CD4-positive, alpha-beta T cell treated with Interleukin-1 beta for 1 hour (primary cell): ENCODE measurements at regions not wholly inside any gene's neighbourhood (a gene's known extent, or its start where the extent isn't known, plus 50 kb on each side); places are given as distances from the start of the nearest gene placed in this dataset.
"Not testable (repeated sequence)": the region's sequence is repeated elsewhere in the genome, so short reads cannot be mapped to it uniquely, and the experiment has no call there.

Experiments used
- DNase-seq, 2 donors: peaks; one replicate each; pipeline ENCODE4 v3.0.0-alpha.2; 2020 to 2022

DNA sequence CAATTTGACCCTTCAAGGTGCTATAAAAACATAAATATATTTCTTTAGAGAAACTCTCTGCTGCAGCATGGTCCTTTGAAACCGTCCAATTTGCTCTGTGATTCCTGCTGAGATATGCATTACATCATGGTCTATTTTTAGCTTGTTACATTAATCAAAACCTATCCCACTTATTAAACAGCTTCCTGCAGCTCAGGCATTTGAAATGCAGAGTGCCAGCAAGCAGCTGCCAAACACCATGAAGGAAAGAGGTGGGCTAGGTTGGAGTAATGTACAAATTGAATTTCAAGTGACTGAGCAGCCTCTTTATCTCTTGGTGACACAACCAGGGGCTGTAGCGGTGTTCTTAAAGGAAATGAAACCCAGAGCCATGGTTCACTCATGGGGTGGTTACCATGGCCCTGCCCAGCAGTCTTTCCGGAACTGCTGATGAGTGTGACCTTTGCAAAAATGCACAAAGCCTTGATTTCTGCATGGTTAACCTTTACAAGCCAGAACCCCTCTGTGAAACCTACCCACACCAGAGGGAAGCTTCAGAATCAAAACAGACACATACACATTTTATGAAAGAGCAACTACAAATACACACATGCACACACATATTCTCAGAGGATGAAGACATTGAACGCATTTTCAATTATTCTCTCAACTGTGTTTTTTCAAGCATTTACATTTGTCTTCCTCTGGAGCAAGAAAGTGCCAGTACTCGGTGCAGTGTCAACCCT is 155.8 kb upstream of the ZNF608 start:
- DNase-seq = peak; percentile 1 to 56

DNA sequence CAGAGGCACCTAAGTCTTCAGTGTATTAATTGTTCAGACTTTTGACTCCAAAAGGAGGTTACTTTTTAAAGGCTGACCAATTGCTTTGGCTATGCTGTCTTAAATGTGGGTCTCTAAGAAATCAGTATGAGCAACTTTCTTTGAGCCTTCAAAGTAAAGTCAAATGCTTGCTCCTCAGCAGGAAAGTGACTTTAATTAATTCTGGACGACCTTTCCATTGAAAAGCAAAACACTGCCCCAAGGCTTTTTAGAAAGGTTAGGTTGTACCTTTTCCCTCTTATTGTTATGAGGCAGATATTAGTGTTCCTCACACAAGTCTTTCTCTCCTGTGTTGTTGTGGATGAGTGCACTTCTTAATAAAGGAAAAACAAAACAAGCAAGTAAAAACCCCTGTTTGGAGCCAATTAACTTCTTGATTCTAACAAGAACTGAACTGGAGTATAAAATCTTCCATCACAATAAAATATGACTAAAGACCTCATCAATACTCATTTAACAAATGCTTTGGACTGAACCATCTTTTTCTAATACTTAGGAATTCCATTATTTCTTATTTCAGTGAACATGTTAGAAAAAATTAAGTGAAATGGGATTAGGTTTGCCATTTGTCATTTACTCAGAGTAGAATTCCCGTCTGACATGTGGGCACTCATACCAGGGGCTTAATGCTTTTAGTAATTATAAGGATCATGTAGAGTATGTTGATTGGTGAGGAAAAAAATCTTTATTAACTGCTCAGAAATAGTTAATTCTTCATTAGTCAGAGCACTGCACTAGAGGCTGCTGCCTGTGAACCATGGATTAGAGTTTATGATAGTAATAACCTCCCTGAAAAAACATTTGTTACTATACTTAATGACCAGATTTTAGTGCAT is 159.1 kb upstream of the ZNF608 start:
- DNase-seq = no peak

GRCh38 chr5:124906339-124907097 is 160.1 kb upstream of the ZNF608 start:
- DNase-seq = no peak

DNA sequence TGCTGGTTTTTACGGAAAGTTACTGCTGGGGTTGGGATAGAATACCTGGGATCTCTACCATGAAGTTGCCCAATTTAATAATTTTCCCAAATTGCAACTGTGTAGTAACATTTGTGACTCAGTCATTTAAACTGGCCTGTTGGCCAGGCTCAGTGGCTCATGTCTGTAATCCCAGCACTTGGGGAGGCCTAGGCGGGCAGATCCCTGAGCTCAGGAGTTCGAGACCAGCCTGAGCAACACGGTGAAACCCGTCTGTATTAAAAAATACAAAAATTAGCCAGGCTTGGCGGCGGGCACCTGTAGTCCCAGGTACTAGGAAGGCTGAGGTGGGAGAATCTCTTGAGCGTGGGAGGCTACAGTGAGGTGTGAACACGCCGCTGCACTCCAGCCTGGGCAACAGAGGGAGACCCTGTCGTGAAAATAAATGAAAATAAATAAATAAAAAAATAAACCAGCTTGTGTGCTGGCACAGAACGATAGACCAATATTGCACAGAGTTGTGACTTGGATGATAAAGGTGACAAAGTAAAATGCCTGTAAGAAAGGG is 160.7 kb upstream of the ZNF608 start:
- no peak for DNase-seq

DNA sequence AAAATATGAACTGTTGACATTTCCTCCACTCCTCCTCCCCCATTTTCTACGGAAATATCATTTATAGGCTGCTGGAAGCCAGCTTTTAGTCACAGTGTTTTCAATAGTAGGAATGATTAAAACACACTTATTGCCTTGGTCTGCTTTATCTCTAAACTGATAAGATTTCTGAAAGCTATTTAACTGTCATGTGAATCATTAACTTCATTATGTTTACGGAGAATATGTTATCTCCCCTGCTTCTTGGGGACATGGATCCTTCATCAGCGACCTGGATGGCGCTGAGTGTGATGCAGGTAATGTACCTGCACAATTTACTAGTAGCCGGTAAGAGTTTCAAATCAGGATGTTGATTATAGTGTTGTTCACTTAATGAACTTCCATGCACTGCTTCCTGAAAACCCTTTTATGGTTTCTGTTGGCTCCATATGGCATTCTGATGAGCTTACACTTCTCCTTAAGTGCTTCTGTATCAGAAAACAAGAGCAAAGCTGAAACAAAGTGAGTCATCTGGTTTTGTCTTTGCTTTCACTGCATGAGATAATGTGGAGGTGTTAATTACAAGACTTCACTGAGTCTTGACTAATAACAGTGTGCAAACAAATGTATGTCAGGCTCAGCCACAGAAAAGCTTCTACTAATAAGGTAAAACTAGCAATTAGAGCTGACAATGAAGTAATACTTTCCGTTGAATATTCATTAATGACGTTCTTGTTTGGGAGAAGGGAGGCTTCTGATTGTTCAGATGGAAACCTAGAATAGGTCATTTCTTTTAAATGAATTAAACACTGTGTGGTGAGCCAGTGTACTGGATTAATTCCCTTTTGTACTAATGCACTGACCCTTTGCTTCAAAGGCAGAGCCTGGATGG is 162.4 kb upstream of the ZNF608 start:
- no peak for DNase-seq

- no peak for DNase-seq
These were observed 163.3 kb upstream of the ZNF608 start for GRCh38 chr5:124909734-124910133.

DNA sequence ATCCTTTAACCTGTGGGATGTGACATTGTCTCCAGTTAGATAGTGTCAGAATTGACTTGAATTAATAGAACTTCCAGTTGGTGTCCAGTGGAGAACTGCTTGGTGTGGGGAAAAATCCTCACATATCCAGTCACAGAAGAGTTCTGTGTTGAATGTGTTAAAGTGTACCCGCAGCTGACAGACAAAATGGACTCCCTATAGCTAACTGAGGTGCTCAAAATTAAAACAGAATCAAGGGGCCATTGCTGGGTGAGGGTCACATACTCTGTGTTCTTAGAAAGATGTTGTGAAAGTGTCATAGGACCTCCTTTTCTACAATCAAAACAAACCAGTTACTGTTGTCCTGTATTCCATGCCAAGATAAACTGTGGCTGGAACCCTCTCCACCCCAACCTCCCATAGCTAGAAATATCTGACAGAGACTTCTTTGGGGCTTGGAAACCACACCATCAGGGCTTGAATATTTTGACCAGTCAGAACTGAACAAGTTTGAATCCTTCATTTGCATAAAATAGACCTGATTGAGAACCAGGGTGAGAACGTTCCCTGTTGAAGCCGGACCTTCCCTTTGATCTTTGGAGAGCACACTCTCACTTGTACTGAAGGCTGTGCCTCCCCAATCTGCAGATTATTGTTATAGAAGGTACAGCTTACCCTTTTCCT is 164.0 kb upstream of the ZNF608 start:
- no peak for DNase-seq

- DNase-seq = no peak
These were observed 166.3 kb upstream of the ZNF608 start for GRCh38 chr5:124912638-124913328.

DNA sequence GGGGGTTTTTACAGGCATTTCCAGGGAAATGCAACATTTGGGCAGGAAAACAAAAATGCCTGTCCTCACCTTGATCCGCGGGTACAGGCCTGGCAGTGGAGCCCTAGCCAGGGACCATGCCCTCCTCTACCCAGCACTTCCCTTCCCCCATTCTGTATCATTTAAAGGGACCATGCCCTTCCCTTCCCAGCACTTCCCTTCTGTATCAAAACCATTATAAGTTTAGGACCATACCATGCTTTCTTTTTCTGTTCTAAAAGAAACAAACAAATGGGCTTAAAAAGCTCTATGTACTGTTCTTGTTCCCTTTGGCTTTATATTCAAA is 166.9 kb upstream of the ZNF608 start:
- DNase-seq = no peak

GRCh38 chr5:124916313-124916712 is 169.9 kb upstream of the ZNF608 start:
- DNase-seq = not testable (repeated sequence)

- DNase-seq = no peak
These were observed 172.2 kb upstream of the ZNF608 start for GRCh38 chr5:124918618-124919017.

GRCh38 chr5:124919076-124919475 is 172.6 kb upstream of the ZNF608 start:
- DNase-seq = no peak

DNA sequence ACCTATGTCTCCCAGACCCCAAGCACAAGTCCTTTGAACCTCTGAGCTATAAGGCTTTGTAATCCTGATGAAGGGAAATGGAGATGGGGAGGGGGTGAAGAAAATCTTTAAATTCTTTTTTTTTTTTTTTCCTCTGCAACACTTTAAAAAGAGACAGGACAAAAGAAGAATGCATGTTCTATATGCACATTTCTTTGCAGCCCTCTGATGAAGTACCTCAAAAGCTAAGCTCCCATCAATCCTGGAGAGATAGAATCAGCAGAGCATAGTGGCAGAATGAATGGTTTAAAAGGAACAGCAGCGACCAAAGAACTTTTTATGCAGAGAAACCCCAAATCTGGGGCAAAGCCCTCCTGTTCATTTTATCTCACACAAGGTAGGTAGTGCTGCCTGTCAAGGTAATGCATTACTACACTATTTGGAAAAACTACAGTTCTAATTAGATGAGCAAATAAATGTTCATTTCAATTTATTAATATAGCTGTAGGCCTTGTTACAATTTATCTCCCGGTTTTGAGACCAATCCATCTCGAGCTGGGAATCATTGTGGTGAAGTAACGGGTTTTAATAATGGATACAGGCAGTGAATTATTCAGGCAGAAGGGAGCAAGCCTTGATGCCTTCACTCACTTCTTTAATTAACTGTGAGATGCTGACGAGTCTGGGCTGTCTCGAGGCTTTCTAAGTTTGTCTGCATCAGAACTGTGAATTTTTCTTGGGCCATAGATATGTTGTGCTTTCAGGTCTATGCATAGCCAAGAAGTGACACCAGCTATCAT is 173.5 kb upstream of the ZNF608 start:
- DNase-seq = no peak

GRCh38 chr5:124920909-124921666 is 174.6 kb upstream of the ZNF608 start:
- DNase-seq = peak in 1 of 2 donors; percentile 13

DNA sequence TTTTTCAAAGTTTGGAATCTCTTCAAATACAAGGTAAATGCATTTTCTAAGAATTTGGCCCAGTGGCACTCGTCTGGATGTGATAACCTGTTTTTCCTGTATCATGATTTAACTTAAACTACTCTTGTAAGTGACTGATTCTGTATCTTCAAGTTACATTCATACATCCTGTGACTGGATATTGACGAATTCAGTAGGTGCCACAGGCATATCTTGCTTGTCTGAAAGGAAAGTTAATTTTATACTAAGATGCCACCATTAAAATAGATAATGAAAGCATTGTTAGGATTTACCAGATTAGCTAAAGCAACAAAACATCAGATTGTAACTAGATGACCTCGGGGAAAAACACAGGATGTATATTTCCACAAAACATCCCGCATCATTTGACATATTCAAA is 175.3 kb upstream of the ZNF608 start:
- DNase-seq = no peak

DNA sequence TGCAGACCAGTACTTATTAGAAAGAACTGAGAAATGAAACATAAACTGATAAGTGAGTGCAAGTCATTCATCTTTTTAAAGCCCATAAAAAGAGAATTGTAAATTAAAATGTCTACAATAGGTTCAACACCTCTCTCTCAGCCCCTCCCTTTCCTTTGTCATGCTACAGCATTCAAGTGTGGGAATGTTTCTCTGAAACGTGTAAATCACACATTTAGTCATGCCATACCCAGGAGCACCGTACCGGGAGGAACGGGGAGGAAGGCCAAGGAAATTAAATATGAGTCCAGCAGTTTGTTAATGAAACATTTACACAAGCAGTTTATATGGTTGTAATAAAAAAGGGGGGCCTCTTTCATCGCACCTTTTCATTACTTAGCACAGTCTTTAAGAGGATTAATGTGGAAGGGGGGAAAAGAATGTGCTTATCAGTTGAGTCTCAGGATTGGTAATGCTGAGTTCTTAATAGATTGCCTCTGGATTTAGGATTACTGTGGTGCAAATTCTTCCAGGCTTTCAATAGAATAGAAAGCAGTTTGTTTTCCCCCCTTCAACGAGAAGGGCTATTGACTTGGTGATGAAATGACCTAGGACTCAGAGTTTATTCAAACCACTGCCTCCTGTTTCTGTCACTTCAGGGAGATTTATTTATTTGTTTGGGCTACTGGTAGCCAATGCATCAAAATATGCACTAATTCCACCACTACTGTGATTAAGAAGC is 176.0 kb upstream of the ZNF608 start:
- no peak for DNase-seq

GRCh38 chr5:124923131-124923530 is 176.7 kb upstream of the ZNF608 start:
- DNase-seq = no peak

DNA sequence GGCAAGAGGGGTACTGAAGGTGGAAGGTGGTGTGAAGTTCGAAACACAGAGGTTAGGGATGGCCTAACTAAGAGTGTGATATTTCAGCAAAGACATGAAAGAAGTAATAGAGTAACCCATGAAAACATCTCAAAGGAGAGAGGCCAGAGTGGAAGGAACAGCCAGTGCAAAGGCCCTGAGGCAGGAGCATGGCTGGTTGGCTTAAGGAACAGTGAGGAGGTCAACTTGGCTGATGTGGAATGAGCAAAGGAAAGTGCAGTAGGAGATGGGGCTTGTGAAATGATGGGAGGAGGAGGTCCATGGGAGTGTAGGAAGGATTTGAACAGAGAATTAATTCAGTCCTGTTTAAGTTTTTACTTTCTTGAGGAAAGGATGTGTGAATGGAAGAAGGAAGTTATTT is 178.3 kb upstream of the ZNF608 start:
- DNase-seq = no peak

GRCh38 chr5:124927735-124928134 is 181.3 kb upstream of the ZNF608 start:
- DNase-seq = no peak
